ENCODE measurements at regions not wholly inside any gene's neighbourhood (a gene's known extent, or its start where the extent isn't known, plus 50 kb on each side); places are given as distances from the start of the nearest gene placed in this dataset.
A peak's percentile ranks its signal among the peaks of the same experiment; 100 is the strongest.

GRCh38 chr12:102302553-102302952 is 104.9 kb upstream of the PMCH start:
- no peak for DNase-seq
- Histone ChIP-seq H3K9me3 (peaks cover 0 to 3% (median 0%) of the 10 kb centered on the region in 3 donors), H3K27ac (no peak overlapping the region), H3K4me1 (peaks cover 0 to 13% (median 4%) of the 10 kb centered on the region in 3 donors), H3K27me3 (no peaks in the 10 kb centered on the region), H3K36me3 (no peaks in the 10 kb centered on the region), H3K4me3 (no peak overlapping the region)
- intact Hi-C loops (cut with DNase I), result no loop called here
- TF ChIP-seq, protein P1, sequence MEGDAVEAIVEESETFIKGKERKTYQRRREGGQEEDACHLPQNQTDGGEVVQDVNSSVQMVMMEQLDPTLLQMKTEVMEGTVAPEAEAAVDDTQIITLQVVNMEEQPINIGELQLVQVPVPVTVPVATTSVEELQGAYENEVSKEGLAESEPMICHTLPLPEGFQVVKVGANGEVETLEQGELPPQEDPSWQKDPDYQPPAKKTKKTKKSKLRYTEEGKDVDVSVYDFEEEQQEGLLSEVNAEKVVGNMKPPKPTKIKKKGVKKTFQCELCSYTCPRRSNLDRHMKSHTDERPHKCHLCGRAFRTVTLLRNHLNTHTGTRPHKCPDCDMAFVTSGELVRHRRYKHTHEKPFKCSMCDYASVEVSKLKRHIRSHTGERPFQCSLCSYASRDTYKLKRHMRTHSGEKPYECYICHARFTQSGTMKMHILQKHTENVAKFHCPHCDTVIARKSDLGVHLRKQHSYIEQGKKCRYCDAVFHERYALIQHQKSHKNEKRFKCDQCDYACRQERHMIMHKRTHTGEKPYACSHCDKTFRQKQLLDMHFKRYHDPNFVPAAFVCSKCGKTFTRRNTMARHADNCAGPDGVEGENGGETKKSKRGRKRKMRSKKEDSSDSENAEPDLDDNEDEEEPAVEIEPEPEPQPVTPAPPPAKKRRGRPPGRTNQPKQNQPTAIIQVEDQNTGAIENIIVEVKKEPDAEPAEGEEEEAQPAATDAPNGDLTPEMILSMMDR (IDR thresholded peaks at IDR 0.05), result no peak
- TF ChIP-seq POLR2A (IDR thresholded peaks at IDR 0.05), result no peak

- H3K36me3 ChIP-seq, result no peaks in the 10 kb centered on the region
- peaks cover 0 to 13% (median 4%) of the 10 kb centered on the region in 3 donors for H3K4me1 ChIP-seq
- H3K4me3 ChIP-seq, result no peak overlapping the region
- no peaks in the 10 kb centered on the region for H3K27me3 ChIP-seq
- no peak overlapping the region for H3K27ac ChIP-seq
- H3K9me3 ChIP-seq, result peaks cover 0 to 3% (median 0%) of the 10 kb centered on the region in 3 donors
- intact Hi-C loops (cut with DNase I), result no loop called here
- no peak for DNase-seq
- TF ChIP-seq, protein P1 (IDR thresholded peaks at IDR 0.05), result no peak
- TF ChIP-seq POLR2A (IDR thresholded peaks at IDR 0.05), result no peak
Observed at GRCh38 chr12:102301547-102301946, 103.9 kb upstream of the PMCH start.

DNA sequence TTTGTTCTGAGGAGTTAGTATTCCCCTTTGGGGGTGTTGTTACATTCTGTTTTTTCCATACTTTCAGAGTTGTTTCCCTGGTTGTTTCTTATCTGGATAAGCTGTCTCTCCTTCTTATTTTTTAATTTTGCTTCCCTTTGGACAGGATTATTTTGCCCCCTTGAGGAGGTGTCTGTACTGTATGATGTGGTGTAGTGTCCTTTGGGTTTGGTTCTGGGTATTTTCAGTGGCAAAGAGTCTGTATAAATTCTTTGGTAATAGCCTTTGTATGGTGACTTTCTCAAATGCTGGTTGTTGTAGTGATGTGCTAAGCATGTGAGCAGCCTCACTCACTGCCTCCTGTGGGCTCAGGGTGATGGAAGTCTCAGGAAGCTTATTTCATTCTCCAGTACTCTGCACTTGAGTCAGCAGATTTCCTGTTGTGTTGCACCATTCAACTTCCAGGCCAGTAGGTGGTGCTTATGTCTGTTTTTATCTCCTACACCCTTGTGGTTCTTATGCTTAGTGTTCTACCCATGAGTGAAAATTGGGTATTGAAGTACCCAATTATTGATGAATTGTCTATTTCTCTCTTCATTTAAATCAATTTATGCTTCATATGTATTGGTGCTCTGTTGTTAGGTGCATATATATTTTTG is 103.3 kb upstream of the PMCH start:
- intact Hi-C loops (cut with DNase I), result no loop called here
- DNase-seq, result no peak
- no peaks in the 10 kb centered on the region for H3K36me3 ChIP-seq
- no peaks in the 10 kb centered on the region for H3K27me3 ChIP-seq
- no peak for TF ChIP-seq POLR2A (IDR thresholded peaks at IDR 0.05)
- TF ChIP-seq, protein P1 (IDR thresholded peaks at IDR 0.05), result peak in 4 of 6 experiments; percentile 21 to 61 (median 34)
- no peak overlapping the region for H3K27ac ChIP-seq
- peaks cover 0 to 3% (median 0%) of the 10 kb centered on the region in 3 donors for H3K9me3 ChIP-seq
- peaks cover 0 to 13% (median 4%) of the 10 kb centered on the region in 3 donors for H3K4me1 ChIP-seq
- H3K4me3 ChIP-seq, result no peak overlapping the region

DNA sequence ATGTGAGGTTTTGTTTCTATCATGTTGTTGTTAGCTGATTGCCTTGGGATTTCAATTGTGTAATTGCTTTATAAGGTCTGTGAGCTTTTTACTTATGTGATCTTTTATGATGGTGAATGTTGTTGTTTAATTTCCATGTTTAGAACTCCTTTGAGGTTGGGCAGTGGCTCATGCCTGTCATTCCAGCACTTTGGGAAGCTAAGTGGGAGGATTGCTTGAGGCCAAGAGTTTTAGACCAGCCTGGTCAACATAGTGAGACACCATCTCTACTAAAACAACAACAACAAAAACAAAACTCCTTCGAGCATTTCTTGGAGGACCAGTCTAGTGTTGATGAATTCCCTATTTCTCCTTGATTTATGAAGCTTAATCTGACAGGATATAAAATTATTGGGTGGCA is 102.1 kb upstream of the PMCH start:
- intact Hi-C loops (cut with DNase I), result no loop called here
- DNase-seq, result no peak
- Histone ChIP-seq H3K9me3 (peaks cover 0 to 3% (median 0%) of the 10 kb centered on the region in 3 donors), H3K36me3 (no peaks in the 10 kb centered on the region), H3K4me3 (no peak overlapping the region), H3K27ac (no peak overlapping the region), H3K4me1 (peaks cover 0 to under 1% (median 0%) of the 10 kb centered on the region in 3 donors), H3K27me3 (no peaks in the 10 kb centered on the region)
- no peak for TF ChIP-seq POLR2A (IDR thresholded peaks at IDR 0.05)
- TF ChIP-seq, protein P1 (IDR thresholded peaks at IDR 0.05), result no peak
- 85 to 86% methylated on average over 1 of the region's 1 CpG for WGBS, 2 donors

DNA sequence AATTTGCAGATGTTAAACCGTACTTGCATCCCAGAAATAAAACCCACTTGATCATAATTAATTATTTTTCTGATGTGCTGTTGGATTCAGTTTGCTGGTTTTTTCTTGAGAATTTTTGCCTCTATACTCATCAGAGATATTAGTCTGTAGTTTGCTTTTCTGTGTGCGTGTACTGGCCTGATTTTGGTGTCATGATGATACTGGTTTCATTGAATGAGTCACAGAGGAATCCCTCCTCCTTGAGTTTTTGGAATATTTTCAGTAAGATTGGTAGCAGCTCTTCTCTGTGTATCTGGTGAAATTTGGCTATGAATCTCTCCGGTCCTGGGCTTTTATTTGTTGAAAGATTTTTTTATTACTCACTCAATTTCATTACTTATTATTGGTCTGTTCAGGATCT is 100.4 kb upstream of the PMCH start:
- intact Hi-C loops (cut with DNase I), result no loop called here
- no peaks in the 10 kb centered on the region for H3K4me1 ChIP-seq
- no peak for TF ChIP-seq POLR2A (IDR thresholded peaks at IDR 0.05)
- TF ChIP-seq, protein P1 (IDR thresholded peaks at IDR 0.05), result no peak
- WGBS, 2 donors, result 21 to 28% methylated on average over 3 of the region's 3 CpGs
- H3K36me3 ChIP-seq, result no peaks in the 10 kb centered on the region
- H3K9me3 ChIP-seq, result peaks cover 0 to 3% (median 0%) of the 10 kb centered on the region in 3 donors
- no peak overlapping the region for H3K27ac ChIP-seq
- DNase-seq, result no peak
- H3K27me3 ChIP-seq, result no peaks in the 10 kb centered on the region
- no peak overlapping the region for H3K4me3 ChIP-seq
